HG03045 (cell line): ENCODE measurements at regions not wholly inside any gene's neighbourhood (a gene's known extent, or its start where the extent isn't known, plus 50 kb on each side); places are given as distances from the start of the nearest gene placed in this dataset.
"Not testable (repeated sequence)": the region's sequence is repeated elsewhere in the genome, so short reads cannot be mapped to it uniquely, and the experiment has no call there.

Experiments used
- ATAC-seq: cut with Tn5 transposase; IDR thresholded peaks from one replicate; pipeline ENCODE4 v1.9.1; 2021; ENCODE audit warnings: mild to moderate bottlenecking, moderate library complexity; ENCODE audit not compliant: unreplicated experiment

DNA sequence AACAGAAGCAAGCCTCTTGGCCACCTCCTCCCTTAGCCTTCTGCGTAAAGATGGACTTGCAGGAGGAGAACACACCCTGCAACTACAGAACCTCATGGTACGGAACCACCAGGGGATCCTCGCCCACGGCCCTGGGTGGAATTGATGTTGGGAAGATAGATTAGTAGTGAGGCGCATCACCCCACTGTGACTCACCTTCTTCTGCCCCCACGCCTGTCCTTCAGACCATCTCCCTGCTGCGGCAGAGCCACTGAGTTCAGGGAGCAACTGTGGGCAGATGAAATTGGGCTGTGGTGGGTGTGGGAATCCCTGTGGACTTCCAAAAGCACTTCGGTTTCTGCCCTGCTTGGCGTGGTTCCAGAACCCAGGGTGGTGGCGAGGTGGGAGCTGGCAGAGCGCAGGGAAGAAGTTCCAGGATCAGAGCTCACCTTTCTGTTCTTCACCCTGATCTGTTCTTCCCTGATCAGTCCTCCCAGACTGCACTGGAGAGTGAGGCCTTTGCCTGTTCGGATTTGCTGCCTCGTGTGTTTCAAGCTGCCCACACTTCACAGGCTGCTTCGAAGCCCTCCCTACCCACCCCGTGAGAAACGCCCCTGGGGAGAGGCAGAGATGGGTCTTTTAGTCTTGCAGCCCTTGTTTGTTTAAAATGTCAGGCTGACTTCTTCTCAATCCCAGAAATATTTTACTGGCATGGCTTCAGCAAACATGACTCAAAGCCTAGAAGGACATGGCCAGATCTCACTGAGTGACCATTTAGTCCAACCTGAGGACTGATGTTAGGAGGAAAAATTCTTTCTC, 92.8 kb upstream of the MLN start:
- ATAC-seq, result no peak

DNA sequence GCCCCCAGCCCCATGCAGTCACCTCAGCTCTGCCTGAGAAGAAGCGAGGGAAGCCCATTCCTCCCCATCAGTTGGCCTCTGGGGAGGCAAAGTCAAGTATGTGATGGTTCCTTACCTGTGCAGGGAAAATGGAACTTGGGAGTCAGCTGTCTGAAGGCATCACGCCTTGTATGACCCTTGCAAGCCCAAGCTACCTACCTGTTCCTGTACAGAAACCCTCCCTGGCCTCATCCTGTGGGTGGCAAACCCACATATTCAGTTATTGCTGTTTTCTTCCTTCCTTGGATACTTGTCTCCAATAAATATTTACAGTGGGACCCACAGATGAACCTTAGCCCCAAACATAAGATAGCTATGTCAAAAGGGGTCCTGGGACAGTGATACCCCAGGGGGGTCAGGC, 92.2 kb upstream of the MLN start:
- ATAC-seq, result no peak

DNA sequence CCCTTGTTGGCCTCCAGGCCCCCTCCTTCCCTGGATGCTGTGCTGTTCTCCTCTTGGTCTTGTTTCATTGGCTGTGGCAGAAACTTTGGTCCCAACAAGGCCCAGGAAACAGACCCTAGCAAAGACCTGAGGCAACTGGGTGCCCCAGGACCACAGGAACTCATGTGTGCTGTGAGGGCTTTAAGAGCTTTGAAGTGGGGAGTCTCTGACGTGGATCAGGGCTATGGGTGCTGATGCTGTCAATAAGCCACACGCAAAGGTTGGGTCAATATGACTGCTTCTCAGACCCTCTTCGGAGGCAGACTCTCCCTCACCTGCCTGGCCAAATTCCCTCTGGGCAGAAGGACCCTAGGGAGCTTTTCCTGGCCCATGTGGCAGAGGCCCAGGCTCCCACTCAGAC, 91.5 kb upstream of the MLN start:
- ATAC-seq, result no peak

DNA sequence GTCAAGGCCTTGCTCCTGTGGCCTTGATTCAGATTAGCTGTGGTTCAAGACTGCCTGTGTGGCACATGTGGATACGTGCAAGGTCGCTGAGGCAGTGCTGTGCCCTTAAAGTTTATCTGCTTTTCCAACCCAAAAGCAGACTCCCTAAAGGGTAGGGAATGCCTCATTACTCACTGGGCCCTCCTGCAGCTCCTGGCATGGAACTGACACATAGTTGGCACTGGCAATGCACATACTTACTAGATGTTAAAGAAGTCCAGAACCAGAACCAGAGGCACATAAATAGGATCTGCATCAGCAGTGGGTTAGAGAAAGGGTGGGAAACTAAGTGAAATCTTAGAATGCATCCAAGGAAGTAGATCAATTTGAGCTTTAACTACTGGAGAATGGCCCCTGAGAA, 90.6 kb upstream of the MLN start:
- ATAC-seq, result no peak

DNA sequence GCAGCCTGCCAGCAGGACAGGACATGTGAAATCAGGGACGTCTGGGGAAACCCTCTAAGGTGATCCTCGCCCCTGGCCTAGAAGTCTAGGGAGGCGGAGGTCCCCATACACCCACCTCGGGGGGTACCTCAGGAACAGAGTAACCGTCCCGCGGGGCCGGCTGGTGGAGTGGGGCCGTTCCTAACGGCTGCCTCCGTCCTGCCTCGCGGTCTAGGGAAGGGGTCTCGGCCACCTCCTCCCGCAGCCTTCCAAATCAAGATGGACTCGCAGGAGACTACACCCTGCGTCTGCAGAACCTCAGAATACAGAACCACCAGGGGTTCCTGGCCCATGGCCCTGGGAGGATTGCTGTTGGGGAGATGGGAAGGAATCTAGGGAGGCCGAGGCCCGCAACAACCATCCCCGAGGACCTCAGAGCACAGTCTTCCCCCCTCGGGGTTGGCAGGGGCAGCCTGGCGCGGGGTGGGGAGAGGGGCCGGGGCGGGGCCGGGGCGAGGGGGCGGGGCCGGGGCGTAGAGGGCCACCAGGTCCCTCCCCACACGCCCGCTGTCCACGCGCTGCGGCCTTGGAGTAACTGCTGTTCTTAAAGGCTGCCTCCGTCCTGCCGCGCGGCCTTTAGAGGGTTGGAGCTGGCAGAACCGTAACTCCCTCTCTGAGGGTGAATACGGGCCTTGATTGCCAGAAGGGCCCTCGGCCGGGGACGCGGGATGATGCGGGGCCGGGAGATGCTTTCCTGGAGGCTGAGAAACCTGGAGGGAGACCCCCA, 89.0 kb upstream of the MLN start:
- ATAC-seq, result no peak

DNA sequence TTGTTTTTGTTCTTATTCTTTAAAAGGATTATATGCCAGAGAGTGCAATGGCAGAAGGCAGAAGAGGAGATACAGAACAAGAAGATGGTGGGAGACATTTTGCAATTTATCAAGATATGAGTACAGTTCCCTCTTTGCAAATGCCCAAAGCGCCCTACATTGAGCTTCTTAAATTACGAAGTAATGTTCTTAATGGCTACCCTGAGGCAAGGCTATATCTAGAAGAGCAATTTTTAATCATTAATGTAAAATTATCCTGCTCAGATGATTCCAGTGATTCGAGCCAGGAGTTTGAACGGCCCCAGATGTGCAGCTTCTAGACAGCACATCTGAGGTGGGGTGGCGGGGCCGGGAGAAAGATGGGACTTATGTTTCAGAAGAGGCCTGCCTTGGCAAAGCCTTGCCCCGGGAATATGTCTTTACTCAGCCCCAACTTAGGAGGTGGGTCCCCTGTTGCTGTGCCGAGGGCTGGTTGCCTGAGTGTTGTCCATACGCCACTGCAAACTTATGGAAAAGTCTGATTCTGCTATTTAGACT, 84.9 kb upstream of the MLN start:
- no peak for ATAC-seq

DNA sequence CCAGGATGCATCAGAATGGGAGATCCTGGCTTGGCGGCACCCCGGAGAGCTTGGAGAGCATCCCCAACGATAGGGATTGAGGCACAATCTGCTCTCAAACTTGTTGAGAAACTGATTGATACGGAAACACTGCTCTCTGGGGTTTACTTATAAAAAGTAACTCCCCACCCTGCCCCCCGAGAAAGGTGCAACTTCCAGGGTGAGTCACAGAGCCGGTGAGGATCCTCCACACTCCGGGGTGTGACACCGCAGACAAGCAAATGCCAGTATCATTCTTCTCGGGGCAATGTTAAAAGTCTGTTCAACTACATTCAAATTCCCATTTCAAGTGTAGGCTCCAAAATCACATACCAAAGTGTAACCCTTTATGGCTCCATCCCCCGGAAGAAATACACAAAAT, 84.4 kb upstream of the MLN start:
- ATAC-seq, result no peak

DNA sequence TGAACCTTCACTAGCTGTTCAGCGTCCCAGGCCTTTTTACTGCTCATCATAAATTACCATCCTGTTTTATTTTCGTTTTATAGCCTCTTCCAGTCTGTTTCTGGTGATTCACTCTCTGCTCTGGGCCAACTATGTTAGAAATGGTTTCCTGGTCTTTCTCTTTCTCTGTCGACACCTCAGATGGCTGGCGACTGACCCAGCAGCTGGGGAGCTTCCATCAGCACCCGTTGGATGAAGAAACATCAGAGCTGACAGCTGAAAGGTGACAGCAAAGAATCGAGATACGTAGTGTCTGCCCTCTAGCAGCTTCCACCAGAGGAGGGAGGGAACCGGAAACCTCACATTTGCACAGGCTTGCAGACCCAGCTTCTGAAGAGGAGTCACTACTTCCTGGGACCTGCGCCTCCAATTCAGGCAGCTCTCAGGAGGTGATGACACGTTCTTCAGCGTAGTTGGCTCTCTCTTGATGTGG, 82.9 kb upstream of the MLN start:
- ATAC-seq, result no peak

DNA sequence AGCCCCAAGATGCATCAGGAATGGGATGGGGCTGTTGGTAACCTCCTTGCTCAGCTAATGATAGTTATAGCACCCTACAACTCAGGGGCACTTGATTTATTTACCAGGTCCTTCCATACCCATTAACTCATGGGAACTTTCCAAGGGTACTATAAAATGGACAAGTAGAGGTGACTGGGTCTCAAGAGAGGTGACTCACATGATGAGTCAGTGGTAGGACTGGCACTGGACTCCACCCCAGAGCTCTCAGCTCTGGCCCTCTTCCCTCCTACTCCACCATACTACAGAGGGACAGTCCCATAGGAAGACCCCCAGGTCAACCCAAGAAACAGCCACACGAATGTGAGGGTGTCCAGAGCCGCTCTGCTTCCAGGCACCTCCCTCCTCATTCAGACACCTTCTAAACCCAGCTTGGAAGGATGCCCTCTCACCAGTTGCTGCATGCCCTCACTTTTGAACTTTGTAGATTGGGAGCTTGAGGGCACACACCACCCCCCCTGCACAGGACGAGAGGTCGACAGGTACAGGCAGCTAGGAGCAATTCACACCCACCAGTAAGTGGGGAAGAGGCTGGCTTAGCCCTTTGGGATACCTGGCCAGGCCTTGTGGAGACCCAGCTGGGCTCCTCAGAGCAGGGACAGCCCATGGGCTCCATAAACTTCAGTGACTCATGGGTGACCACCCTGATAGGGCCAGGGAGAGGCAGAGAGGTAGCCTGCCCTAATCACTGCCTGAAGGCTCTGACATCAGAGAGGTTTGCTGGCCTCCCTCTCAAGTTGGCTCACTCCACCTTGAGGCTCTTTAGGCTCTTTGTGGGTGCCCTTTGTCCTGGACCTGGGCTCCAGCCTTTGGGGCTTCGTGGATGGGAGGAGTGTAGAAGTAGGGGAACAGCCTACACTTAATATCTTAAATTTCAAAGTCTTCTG, 81.6 kb upstream of the MLN start:
- no peak for ATAC-seq

DNA sequence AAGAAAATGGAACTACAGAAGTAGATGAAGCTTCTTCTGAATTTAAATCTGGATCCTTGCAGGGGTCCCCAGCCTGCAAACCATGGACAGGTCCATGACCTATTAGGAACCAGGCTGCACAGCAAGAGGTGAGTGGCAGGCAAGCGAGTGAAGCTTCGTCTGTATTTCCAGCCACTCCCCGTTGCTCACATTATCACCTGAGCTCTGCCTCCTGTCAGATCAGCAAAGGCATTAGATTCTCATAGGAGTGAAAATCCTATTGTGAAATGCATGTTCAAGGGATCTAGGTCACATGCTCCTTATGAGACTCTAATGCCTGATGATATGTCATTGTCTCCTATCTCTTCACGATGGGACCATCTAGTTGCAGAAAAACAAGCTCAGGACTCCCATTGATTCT, 79.8 kb upstream of the MLN start:
- ATAC-seq, result not testable (repeated sequence)

DNA sequence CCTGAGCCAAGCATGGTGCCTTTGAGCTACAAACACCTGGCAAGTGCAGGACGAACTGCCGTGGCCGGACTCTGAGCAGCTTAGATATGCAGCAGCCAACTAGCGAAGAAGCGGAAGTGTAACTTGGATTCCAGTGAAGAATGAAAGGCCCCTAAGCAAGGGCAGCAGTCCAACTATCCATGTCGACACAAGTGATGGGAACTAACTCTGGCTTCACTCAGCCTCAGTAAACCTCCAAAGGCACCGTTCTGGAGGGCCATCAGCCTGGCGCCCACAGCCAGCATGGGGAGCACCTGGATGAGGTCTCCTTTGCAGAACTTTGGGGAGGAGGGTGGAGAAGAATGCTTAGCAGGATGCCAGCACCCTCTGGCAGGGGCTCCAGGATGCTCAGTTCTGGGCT, 78.4 kb upstream of the MLN start:
- ATAC-seq, result no peak

DNA sequence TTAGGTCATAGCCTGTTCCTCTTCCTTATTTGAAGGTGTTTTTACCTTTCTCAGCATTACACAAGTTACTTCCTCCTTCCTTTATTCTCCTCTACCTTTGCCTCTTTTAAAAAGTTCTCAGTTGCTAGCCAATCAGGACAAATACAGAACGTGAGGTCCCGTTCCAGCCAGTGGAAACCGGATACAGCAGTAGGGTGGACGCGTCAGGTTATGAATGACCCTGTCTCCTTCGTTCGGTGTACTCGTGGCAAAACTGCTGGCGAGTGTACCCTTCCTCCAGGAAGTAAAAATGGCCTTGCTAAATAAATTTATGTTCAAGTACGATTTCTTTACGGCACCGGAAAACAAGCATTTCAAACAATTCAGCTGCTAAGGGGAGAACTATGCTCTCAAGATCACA, 77.0 kb upstream of the MLN start:
- no peak for ATAC-seq

DNA sequence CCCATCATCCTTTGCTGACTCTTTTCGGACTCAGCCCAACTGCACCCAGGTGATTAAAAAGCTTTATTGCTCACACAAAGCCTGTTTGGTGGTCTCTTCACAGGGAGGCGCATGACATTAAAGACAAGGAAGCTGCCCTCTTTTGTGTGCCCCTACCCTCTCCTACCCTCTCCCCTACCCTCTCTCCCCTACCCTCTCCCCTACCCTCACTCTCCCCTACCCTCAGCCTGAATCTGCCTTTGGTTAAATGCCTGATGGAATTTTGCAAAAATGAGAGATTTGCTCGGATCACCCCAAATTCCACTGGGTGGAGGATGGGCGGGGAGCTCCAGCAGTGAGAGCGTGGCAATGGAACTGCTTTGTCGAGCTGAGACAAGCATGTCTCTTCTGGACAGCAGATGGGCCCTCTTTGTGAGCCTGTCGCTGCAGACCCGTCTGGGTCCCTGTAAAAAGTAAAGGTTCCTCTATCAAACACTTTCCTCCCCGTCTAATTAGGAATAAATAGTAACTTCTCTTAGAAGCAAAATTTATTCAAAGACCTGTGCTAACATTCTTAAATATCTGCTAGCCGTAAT, 76.4 kb upstream of the MLN start:
- ATAC-seq, result no peak

DNA sequence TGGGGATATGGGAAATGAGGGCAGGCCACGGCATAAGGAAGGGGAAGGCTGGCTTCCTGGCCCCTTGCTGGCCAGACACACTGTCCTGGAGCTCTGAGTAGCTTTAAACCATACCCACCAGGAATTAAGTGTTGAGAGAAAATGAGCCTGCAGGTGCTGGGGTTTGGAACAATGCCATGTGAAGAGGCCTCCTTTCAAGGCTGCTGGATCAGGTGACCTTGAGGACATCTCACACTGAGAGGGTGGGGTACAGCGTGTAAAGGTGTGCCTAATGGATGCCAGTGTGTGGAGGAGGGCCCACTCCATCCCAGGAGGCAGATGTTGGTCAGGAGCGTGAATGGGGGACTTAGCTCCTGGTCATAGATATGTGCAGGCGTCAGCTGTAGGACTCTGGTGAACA, 74.8 kb upstream of the MLN start:
- ATAC-seq, result no peak

DNA sequence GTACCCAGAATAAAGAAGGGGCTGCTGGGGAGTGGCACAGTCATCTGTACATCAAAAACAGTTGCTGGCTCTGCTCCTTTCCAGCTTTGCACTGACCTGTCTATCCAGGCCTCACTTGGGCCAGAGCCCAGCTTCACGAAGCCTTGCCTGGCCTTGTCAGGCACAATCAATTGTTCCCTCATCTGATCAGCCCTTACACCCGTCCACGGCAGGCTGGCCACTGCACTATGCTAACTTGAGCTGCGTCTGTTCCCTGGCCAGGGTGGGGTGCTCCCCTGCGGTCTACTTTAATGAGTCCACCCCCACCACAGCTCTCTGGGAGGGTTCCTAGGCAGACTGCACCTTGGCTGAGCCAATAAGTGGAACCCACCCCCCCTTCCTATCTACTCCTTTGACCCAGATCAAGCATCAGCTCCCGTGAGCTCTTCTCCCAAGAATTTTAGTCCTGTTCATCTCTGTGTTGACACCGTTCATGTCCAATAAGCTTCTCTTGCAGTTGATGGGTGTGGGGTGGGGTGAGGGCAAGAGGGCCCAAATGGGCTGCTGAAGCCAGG, 74.3 kb upstream of the MLN start:
- no peak for ATAC-seq

DNA sequence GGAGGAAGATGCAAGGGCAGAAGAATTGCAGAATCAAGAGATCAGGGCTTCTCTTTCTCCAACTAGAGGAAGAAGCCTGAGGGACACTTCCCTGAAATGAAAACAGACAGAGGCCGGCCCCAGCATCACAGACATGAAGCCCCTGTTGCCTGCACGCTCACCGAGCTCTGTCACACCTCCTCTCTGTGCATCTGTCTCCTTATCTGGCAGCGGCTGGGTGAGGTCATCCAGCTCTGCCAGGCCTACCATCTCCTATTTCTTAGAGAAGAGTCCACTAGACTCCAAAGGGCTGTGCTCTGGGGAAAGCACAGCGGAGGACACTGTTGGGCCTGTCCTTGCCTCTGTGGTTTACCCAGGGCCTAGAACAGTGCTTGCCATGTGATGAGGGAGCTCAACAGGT, 71.9 kb upstream of the MLN start:
- no peak for ATAC-seq

DNA sequence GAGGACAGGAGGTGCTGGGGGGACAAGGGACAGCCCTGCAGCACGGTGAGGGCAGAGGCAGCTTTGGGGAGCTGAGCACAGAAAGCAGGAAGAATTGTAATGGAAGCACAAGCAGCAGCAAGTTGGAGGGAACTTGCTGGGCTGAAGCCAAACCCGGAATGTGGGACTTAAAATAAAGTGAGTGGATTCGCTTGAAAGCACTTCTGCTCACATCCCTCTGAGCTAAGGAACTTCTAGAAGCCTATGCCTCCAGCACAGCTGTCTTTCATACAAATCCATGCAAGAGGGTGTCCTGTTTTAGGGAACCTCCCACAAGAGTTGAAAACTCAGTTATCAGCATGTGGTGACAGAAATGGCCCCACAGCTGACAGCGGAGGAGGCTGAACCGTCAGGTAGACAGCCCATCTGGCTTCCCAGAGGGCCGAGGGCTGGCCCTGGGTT, 71.4 kb upstream of the MLN start:
- ATAC-seq, result no peak

DNA sequence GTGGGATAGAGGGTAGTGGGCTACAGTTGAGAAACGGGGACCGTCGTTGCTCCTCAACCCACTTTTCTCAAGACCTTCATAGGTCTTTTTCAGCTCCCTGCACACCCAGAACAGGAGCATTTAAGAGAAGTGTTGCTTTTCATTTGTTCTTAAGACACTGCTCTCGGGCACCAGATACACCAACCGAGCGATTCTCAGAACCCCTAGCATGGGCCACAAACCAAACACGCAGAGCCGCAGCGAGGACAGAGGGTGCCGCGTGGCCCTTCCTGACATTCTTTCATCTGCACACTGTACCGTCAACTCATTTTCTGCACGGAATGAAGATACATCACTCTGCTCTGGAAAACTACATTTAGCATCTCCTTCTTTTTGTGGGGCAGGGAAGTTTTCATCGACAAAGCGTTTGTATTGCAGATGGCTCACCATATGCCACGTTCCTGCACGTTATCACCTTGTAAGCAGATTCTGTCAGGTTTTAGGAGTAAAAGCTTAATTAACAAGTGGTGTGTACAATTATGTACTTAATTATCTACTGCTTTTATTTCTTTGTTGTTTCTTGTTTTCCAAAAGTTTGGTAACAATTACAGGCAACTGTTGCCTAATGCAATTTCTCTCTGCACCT, 70.4 kb upstream of the MLN start:
- no peak for ATAC-seq

DNA sequence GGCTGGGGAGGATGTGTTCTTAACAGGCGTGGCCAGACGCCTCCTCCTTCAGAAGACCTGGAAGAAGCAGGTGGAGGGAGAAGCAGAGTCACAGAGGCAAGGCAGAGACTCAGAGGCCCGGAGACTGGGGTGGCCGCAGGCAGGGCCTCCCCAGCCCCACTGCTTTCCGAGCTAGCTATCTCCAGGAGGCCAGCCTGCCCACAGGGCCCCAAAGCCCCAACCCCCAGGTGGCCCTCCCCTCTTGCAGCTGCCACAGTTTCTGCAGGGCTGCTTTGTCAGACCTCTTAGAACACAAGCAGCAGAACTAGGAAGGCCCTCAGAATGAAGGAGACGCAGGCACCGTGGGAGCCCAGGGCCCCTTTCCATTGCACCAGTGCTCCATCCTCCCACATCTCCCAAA, 69.0 kb upstream of the MLN start:
- no peak for ATAC-seq
